Lower leg skin (tissue), 4 donors: ENCODE measurements at regions not wholly inside any gene's neighbourhood (a gene's known extent, or its start where the extent isn't known, plus 50 kb on each side); places are given as distances from the start of the nearest gene placed in this dataset.

Experiments used
- DNase-seq, 2 donors: peaks; one replicate each; pipeline ENCODE4 v3.0.0-alpha.2; 2019; ENCODE audit warnings: low spot score in 2 of 2
- H3K4me3 ChIP-seq: fragments of 200-600 bp; sonication (generic); 2 replicates; pipeline ENCODE4 v1.5.1; 2017; ENCODE audit warnings: mild to moderate bottlenecking, low read depth; ENCODE audit not compliant: poor library complexity, severe bottlenecking
- POLR2A ChIP-seq, 2 donors: fragments of 450-650 bp; IDR thresholded peaks; one replicate each; pipeline ENCODE4 v1.6.1; 2016 to 2017; ENCODE audit warnings: antibody characterized with exemption in 2 of 2, mild to moderate bottlenecking in 1 of 2, moderate library complexity in 1 of 2
- WGBS, 2 donors: methylation state at CpG; one replicate each; pipeline ENCODE4 v1.1.5; 2018; 5-methylcytosine and 5-hydroxymethylcytosine counted together
- intact Hi-C: fragments of 100-400 bp; cut with DNase I; formaldehyde crosslinking; loops from one replicate; pipeline ENCODE4 v1.15.0; 2023; ENCODE audit warnings: low total_unique reads
- TF ChIP-seq, protein P1 (sequence below), 3 donors: fragments of 450-650 bp; IDR thresholded peaks; one replicate each; pipeline ENCODE4 v1.5.1; 2016; ENCODE audit warnings: antibody characterized with exemption in 3 of 3, mild to moderate bottlenecking in 3 of 3, moderate library complexity in 2 of 3

DNA sequence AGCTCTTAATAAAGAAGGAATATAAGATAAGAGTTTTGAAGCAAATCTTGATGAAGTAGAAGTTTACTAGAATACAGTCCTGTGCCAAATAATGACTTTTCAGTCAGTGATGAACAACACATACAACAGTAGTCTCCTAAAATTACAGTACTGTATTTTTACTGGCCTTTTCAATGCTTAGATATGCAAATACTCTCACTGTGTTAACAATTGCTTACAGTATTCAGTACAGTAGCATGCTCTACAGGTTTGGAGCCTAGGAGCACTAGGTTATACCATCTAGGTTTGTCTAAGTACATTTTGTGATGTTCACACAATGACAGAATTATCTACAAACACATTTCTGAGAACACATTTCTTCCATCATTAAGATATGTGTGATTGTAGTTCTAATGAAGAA is 316.7 kb upstream of the KLHL1 start:
- intact Hi-C loops = no loop called here
- TF ChIP-seq POLR2A (IDR thresholded peaks at IDR 0.05) = no peak
- TF ChIP-seq, protein P1, sequence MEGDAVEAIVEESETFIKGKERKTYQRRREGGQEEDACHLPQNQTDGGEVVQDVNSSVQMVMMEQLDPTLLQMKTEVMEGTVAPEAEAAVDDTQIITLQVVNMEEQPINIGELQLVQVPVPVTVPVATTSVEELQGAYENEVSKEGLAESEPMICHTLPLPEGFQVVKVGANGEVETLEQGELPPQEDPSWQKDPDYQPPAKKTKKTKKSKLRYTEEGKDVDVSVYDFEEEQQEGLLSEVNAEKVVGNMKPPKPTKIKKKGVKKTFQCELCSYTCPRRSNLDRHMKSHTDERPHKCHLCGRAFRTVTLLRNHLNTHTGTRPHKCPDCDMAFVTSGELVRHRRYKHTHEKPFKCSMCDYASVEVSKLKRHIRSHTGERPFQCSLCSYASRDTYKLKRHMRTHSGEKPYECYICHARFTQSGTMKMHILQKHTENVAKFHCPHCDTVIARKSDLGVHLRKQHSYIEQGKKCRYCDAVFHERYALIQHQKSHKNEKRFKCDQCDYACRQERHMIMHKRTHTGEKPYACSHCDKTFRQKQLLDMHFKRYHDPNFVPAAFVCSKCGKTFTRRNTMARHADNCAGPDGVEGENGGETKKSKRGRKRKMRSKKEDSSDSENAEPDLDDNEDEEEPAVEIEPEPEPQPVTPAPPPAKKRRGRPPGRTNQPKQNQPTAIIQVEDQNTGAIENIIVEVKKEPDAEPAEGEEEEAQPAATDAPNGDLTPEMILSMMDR (IDR thresholded peaks at IDR 0.05) = no peak
- no peak for DNase-seq
- H3K4me3 ChIP-seq = no peak overlapping the region

DNA sequence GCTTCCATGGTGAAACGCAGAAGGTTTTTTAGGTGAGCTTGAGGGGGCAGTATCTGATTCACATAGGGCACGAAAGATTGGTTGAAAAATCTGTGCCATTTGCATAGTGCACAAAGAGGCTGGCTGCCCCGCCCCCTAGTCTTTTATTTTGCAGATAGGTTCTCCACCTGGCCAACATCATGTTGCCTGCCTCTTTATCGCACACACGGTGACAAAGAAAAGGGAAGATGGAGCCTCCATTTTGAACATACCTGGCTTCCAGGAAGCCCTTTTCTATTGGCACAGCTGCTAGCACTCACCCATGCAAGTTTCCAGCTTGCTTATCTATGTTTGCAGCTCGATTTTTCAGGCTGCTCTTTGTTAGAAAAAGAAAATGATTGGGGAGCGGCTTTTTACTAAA is 316.2 kb upstream of the KLHL1 start:
- TF ChIP-seq POLR2A (IDR thresholded peaks at IDR 0.05) = no peak
- TF ChIP-seq, protein P1 (IDR thresholded peaks at IDR 0.05) = no peak
- intact Hi-C loops = no loop called here
- no peak overlapping the region for H3K4me3 ChIP-seq
- no peak for DNase-seq
- 80% methylated on average over 7 of the region's 7 CpGs for WGBS, 2 donors

DNA sequence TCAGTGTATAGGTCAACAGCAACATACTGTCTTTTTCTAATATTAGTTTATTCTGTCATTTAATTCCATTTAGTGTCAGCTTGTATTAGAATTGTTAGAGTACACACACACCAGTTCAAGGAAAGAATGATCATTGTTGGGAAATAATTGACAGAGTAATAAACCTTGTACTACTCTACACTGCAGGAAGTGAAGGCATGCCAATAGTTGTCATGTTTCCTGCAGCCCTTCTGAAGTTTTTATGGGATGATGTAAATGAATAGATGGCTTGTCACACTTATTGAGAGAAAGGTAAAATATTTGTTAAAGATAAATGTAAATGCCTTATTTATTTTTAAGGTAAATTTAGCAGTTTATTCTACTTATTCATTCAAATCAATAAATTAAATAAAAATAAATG is 306.9 kb upstream of the KLHL1 start:
- DNase-seq = no peak
- TF ChIP-seq, protein P1 (IDR thresholded peaks at IDR 0.05) = no peak
- no peak for TF ChIP-seq POLR2A (IDR thresholded peaks at IDR 0.05)
- intact Hi-C loops = no loop called here
- H3K4me3 ChIP-seq = no peak overlapping the region

DNA sequence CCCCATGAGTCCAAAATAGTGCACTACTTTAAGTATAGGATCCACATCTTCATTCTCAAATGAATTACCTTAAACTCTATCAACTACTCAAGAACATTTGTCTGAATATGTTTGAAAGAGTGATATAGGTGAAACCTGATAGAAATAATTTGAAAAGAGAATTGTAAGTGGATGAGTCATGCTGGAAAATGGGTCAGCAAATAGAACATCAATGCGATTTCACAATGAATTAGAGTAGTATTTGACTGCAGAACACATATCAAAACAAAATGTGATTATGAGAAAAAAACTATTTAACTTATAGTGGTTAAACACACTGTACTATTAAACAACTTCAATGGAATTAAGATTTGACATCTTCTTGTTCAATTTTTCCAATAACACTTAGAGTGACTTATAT is 300.6 kb upstream of the KLHL1 start:
- intact Hi-C loops = no loop called here
- WGBS, 2 donors = 86 to 93% methylated on average over 1 of the region's 1 CpG
- no peak for TF ChIP-seq POLR2A (IDR thresholded peaks at IDR 0.05)
- TF ChIP-seq, protein P1 (IDR thresholded peaks at IDR 0.05) = no peak
- no peak overlapping the region for H3K4me3 ChIP-seq
- no peak for DNase-seq

DNA sequence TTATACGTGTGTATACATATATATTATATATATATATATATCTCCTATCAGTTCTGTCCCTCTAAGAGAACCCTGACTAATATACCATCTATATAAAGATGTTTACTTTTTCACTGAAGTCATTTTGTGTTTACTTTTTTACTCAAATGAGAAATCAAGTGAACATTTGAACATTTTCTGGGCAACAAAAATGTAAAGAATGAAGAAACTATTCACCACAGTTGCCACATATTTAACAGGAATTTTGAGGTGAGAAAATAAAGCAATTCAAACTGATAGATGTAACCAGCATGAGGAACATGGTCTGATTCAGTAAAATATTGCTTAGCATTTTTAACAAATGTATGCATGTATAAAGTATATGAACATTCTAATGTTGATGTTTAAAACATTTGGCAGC is 299.2 kb upstream of the KLHL1 start:
- intact Hi-C loops = no loop called here
- no peak overlapping the region for H3K4me3 ChIP-seq
- TF ChIP-seq, protein P1 (IDR thresholded peaks at IDR 0.05) = no peak
- no peak for TF ChIP-seq POLR2A (IDR thresholded peaks at IDR 0.05)
- WGBS, 2 donors = 63 to 83% methylated on average over 1 of the region's 1 CpG
- no peak for DNase-seq

DNA sequence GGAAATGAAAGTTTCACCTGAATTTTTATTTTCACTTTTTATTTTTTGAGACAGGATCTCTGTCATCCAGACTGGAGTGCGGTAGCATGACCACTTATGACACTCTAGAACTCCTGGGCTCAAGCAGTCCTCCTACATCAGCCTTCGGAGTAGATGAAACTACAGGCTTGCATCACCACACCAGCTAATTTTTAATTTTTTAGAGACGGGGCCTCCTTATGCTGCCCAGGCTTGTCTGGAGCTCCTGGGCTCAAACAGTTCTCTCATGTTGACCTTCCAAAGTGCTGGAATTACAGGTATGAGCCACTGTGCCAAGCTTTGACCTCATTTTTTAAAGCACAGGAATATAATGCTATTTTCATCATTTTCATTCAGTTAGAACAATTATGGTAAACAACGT is 297.0 kb upstream of the KLHL1 start:
- H3K4me3 ChIP-seq = no peak overlapping the region
- no peak for DNase-seq
- intact Hi-C loops = no loop called here
- TF ChIP-seq, protein P1 (IDR thresholded peaks at IDR 0.05) = no peak
- TF ChIP-seq POLR2A (IDR thresholded peaks at IDR 0.05) = no peak
- 66 to 67% methylated on average over 4 of the region's 4 CpGs for WGBS, 2 donors
